Caki2 (cell line): ENCODE measurements at regions not wholly inside any gene's neighbourhood (a gene's known extent, or its start where the extent isn't known, plus 50 kb on each side); places are given as distances from the start of the nearest gene placed in this dataset.

Source experiments
- DNase-seq: peaks from one replicate; pipeline ENCODE4 v3.0.0-alpha.2; 2015; ENCODE audit warnings: low read depth
- in situ Hi-C: cut with HindIII; loops from 2 replicates; pipeline ENCODE4 v1.10.0; 2016; ENCODE audit warnings: low sequenced_read_pairs, low pct_unique_long_range_greater_than_20kb, mixed read lengths

GRCh38 chr21:38984568-38984967, 178.8 kb downstream of the ETS2 start:
- DNase-seq, result no peak
- in situ Hi-C loops, result no loop called here

GRCh38 chr21:38983560-38983959, 177.8 kb downstream of the ETS2 start:
- DNase-seq, result no peak
- in situ Hi-C loops, result no loop called here

- DNase-seq, result no peak
- in situ Hi-C loops, result no loop called here
Measured at GRCh38 chr21:38982804-38983203, 177.1 kb downstream of the ETS2 start.

- in situ Hi-C loops, result no loop called here
- DNase-seq, result peak; percentile 16
Measured at GRCh38 chr21:38982096-38982495, 176.4 kb downstream of the ETS2 start.

GRCh38 chr21:38980416-38981313, 174.9 kb downstream of the ETS2 start:
- in situ Hi-C loops, result no loop called here
- DNase-seq, result no peak

- in situ Hi-C loops, result no loop called here
- peak; percentile 27 for DNase-seq
Measured at GRCh38 chr21:38979271-38980121, 173.8 kb downstream of the ETS2 start.

- no peak for DNase-seq
- in situ Hi-C loops, result no loop called here
Measured at GRCh38 chr21:38976900-38977299, 171.2 kb downstream of the ETS2 start.

- in situ Hi-C loops, result no loop called here
Measured at GRCh38 chr21:38973552-38973951, 167.8 kb downstream of the ETS2 start.

GRCh38 chr21:38972078-38972477, 166.3 kb downstream of the ETS2 start:
- no peak for DNase-seq
- in situ Hi-C loops, result no loop called here

More at GRCh38 chr21:38973552-38973951, 167.8 kb downstream of the ETS2 start:
- no peak for DNase-seq

GRCh38 chr21:38970765-38971164, 165.0 kb downstream of the ETS2 start:
- no peak for DNase-seq
- in situ Hi-C loops, result no loop called here

- DNase-seq, result no peak
- in situ Hi-C loops, result no loop called here
Measured at GRCh38 chr21:38968887-38969543, 163.3 kb downstream of the ETS2 start.

- DNase-seq, result peak; percentile 78
- in situ Hi-C loops, result no loop called here
Measured at GRCh38 chr21:38965910-38966504, 160.3 kb downstream of the ETS2 start.

- no peak for DNase-seq
- in situ Hi-C loops, result no loop called here
Measured at GRCh38 chr21:38965241-38965640, 159.5 kb downstream of the ETS2 start.

- in situ Hi-C loops, result no loop called here
- no peak for DNase-seq
Measured at GRCh38 chr21:38963006-38963405, 157.3 kb downstream of the ETS2 start.

GRCh38 chr21:38960251-38960650, 154.5 kb downstream of the ETS2 start:
- in situ Hi-C loops, result no loop called here
- no peak for DNase-seq

GRCh38 chr21:38959692-38960061, 153.9 kb downstream of the ETS2 start:
- no peak for DNase-seq
- in situ Hi-C loops, result no loop called here

- in situ Hi-C loops, result no loop called here
- peak; percentile 91 for DNase-seq
Measured at GRCh38 chr21:38958940-38959691, 153.4 kb downstream of the ETS2 start.

GRCh38 chr21:38958323-38958705, 152.6 kb downstream of the ETS2 start:
- no peak for DNase-seq
- in situ Hi-C loops, result no loop called here
